ENCODE measurements at regions not wholly inside any gene's neighbourhood (a gene's known extent, or its start where the extent isn't known, plus 50 kb on each side); places are given as distances from the start of the nearest gene placed in this dataset.

- no peak for DNase-seq (ENCODE audit: low read depth)
- TF ChIP-seq, protein P1, sequence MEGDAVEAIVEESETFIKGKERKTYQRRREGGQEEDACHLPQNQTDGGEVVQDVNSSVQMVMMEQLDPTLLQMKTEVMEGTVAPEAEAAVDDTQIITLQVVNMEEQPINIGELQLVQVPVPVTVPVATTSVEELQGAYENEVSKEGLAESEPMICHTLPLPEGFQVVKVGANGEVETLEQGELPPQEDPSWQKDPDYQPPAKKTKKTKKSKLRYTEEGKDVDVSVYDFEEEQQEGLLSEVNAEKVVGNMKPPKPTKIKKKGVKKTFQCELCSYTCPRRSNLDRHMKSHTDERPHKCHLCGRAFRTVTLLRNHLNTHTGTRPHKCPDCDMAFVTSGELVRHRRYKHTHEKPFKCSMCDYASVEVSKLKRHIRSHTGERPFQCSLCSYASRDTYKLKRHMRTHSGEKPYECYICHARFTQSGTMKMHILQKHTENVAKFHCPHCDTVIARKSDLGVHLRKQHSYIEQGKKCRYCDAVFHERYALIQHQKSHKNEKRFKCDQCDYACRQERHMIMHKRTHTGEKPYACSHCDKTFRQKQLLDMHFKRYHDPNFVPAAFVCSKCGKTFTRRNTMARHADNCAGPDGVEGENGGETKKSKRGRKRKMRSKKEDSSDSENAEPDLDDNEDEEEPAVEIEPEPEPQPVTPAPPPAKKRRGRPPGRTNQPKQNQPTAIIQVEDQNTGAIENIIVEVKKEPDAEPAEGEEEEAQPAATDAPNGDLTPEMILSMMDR (IDR thresholded peaks at IDR 0.05; ENCODE audit: control insufficient read depth, extremely low read depth, insufficient read depth), result no peak
Observed at GRCh38 chr7:50838675-50839377, 56.1 kb upstream of the GRB10 start.

DNA sequence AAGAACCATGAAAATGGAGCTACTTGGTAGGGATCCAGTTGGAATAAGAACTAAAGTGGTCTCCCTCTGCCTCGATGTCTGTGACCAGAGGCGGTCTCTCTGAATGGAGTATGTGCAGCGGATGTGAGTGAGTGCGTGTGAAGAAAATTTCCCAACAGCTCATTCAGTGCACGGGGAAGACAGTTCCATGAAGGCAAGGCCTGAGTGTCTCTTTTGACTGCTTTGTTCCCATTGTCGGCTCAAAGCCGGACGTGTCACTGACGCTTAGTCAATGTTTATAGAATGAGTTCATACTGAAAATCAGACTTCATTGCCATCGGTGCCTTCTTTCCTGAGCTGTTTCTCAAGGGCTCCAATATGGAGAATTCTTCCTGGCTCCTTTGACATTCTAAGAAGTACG, 55.3 kb upstream of the GRB10 start:
- TF ChIP-seq, protein P1 (IDR thresholded peaks at IDR 0.05; ENCODE audit: control insufficient read depth, extremely low read depth, insufficient read depth), result no peak
- no peak overlapping the region for H3K4me3 ChIP-seq (ENCODE audit: low read depth, low read length)
- no peak for DNase-seq (ENCODE audit: low read depth)

More at GRCh38 chr7:50838675-50839377, 56.1 kb upstream of the GRB10 start:
- no peak overlapping the region for H3K4me3 ChIP-seq (ENCODE audit: low read depth, low read length)

DNA sequence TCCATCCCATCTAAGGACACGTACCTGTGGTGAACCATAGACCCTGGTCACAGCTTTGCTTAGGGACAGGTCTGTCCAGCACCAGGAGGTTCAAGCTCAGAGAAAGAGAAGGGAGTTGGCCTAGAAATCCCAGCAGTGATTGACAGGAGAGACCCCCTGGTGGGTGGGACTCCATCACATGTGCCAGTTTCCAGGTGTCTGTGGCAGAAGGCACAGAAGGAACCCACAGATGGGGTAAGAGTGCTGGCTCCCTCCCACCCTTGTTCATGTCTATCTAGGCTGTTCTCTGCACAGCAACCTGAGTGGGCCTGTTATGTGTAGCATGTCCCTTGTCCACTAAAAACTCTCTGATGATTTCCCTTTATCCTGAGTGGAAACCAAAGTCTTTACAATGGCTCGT, 54.0 kb upstream of the GRB10 start:
- TF ChIP-seq, protein P1 (IDR thresholded peaks at IDR 0.05; ENCODE audit: control insufficient read depth, extremely low read depth, insufficient read depth), result no peak
- H3K4me3 ChIP-seq (ENCODE audit: low read depth, low read length), result no peak overlapping the region
- no peak for DNase-seq (ENCODE audit: low read depth)

DNA sequence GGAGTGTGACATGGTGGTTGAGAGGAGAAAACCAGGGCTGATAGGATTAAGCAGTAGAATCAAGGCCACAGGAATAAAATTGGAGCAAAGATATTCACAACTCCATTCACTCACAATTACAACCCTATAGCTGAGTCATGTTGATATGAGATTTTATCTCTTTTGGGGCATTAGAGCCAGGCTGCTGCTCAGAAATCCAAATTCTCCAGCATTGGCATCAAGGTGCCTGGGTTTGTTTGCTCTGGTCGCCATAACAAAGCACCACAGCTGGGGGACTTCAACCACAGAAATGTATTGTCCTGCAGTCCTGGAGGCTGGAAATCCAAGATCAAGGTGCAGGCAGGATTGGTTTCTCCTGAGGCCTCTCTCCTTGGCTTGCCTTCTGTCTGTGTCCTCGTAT, 52.5 kb upstream of the GRB10 start:
- no peak for DNase-seq (ENCODE audit: low read depth)
- no peak overlapping the region for H3K4me3 ChIP-seq (ENCODE audit: low read depth, low read length)
- TF ChIP-seq, protein P1 (IDR thresholded peaks at IDR 0.05; ENCODE audit: control insufficient read depth, extremely low read depth, insufficient read depth), result no peak

DNA sequence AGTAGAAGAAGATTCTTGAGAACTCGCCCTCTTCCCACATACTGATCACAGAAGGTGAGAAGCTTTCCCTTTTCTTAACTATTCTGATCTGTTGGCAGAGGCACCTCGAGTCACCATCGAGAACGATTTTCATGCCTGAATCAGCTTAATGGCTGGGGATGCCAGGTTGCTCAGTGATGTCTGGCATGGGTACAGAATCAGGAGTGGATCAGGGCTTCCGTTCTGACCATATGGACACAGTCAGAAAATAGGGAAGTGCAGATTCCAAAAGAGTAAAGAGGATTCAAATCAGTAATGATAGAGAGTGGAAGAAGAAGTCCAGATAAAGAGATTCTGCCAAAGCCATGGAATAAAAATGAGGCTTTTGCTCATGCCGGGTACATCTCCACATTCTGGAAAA, 52.0 kb upstream of the GRB10 start:
- no peak overlapping the region for H3K4me3 ChIP-seq (ENCODE audit: low read depth, low read length)
- TF ChIP-seq, protein P1 (IDR thresholded peaks at IDR 0.05; ENCODE audit: control insufficient read depth, extremely low read depth, insufficient read depth), result no peak
- no peak for DNase-seq (ENCODE audit: low read depth)

- no peak for DNase-seq (ENCODE audit: low read depth)
- TF ChIP-seq, protein P1 (IDR thresholded peaks at IDR 0.05; ENCODE audit: control insufficient read depth, extremely low read depth, insufficient read depth), result no peak
- no peak overlapping the region for H3K4me3 ChIP-seq (ENCODE audit: low read depth, low read length)
Observed at GRCh38 chr7:50834031-50834535, 51.4 kb upstream of the GRB10 start.

GRCh38 chr7:50832744-50833143, 50.0 kb upstream of the GRB10 start:
- TF ChIP-seq, protein P1 (IDR thresholded peaks at IDR 0.05; ENCODE audit: control insufficient read depth, extremely low read depth, insufficient read depth), result no peak
- no peak for DNase-seq (ENCODE audit: low read depth)

More at GRCh38 chr7:50832744-50833143, 50.0 kb upstream of the GRB10 start:
- no peak overlapping the region for H3K4me3 ChIP-seq (ENCODE audit: low read depth, low read length)
